Activated CD8-positive, alpha-beta memory T cell treated with anti-CD3 and anti-CD28 coated beads, Interleukin-2, amount 50 U/mL, for 4 hours (primary cell): ENCODE measurements at regions not wholly inside any gene's neighbourhood (a gene's known extent, or its start where the extent isn't known, plus 50 kb on each side); places are given as distances from the start of the nearest gene placed in this dataset.
"Not testable (repeated sequence)": the region's sequence is repeated elsewhere in the genome, so short reads cannot be mapped to it uniquely, and the experiment has no call there.

Experiments
- DNase-seq: peaks from one replicate; pipeline ENCODE4 v3.0.0-alpha.2; 2020

GRCh38 chr5:154542000-154542399 is 64.0 kb upstream of the HAND1 start:
- DNase-seq, result no peak

- DNase-seq, result no peak
These were observed 63.5 kb upstream of the HAND1 start for GRCh38 chr5:154541553-154541952.

- no peak for DNase-seq
These were observed 62.6 kb upstream of the HAND1 start for GRCh38 chr5:154540600-154540999.

- no peak for DNase-seq
These were observed 60.5 kb upstream of the HAND1 start for GRCh38 chr5:154538492-154538891.

- DNase-seq, result not testable (repeated sequence)
These were observed 58.4 kb upstream of the HAND1 start for GRCh38 chr5:154536439-154536838.

- no peak for DNase-seq
These were observed 57.5 kb upstream of the HAND1 start for GRCh38 chr5:154535535-154535934.

- DNase-seq, result no peak
These were observed 56.5 kb upstream of the HAND1 start for GRCh38 chr5:154534457-154535050.

- no peak for DNase-seq
These were observed 51.3 kb upstream of the HAND1 start for GRCh38 chr5:154529282-154529681.

GRCh38 chr5:154528005-154528594 is 50.1 kb upstream of the HAND1 start:
- DNase-seq, result no peak
